GM12865 (cell line): ENCODE measurements at regions not wholly inside any gene's neighbourhood (a gene's known extent, or its start where the extent isn't known, plus 50 kb on each side); places are given as distances from the start of the nearest gene placed in this dataset.

Experiments
- DNase-seq: peaks from one replicate; pipeline ENCODE4 v3.0.0; 2010; ENCODE audit warnings: low read depth
- H3K4me3 ChIP-seq: 2 replicates; pipeline ENCODE4 v1.5.1; 2011; ENCODE audit warnings: mild to moderate bottlenecking, low read depth, low read length, control low read depth
- TF ChIP-seq, protein P1 (sequence below): IDR thresholded peaks from 2 replicates; pipeline ENCODE4 v1.5.1; 2011; ENCODE audit warnings: low read length, control low read depth, low read depth, inconsistent platforms; ENCODE audit not compliant: insufficient read depth; ENCODE audit errors: missing control alignments

DNA sequence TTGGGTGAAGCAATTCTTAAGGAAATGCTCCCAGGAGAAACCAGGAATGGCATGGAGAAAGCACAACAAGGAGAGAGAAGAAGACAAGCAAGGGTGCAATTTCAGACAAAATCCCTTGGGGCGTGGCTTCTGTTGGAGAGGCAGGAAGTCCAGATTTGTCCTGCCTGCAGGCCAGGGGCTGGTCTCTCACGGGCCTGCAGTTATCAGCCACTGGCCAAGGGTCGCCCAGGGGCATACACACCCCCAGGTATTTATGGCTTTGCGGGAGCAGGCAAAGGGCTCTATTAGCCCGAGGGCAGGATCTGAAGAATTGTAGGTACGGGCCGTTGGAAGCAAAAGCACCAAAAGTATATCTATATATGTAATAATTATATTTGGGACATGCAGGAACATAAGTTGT lies 87.7 kb downstream of the IYD start:
- DNase-seq: no peak
- TF ChIP-seq, protein P1, sequence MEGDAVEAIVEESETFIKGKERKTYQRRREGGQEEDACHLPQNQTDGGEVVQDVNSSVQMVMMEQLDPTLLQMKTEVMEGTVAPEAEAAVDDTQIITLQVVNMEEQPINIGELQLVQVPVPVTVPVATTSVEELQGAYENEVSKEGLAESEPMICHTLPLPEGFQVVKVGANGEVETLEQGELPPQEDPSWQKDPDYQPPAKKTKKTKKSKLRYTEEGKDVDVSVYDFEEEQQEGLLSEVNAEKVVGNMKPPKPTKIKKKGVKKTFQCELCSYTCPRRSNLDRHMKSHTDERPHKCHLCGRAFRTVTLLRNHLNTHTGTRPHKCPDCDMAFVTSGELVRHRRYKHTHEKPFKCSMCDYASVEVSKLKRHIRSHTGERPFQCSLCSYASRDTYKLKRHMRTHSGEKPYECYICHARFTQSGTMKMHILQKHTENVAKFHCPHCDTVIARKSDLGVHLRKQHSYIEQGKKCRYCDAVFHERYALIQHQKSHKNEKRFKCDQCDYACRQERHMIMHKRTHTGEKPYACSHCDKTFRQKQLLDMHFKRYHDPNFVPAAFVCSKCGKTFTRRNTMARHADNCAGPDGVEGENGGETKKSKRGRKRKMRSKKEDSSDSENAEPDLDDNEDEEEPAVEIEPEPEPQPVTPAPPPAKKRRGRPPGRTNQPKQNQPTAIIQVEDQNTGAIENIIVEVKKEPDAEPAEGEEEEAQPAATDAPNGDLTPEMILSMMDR: no peak
- no peak overlapping the region for H3K4me3 ChIP-seq

DNA sequence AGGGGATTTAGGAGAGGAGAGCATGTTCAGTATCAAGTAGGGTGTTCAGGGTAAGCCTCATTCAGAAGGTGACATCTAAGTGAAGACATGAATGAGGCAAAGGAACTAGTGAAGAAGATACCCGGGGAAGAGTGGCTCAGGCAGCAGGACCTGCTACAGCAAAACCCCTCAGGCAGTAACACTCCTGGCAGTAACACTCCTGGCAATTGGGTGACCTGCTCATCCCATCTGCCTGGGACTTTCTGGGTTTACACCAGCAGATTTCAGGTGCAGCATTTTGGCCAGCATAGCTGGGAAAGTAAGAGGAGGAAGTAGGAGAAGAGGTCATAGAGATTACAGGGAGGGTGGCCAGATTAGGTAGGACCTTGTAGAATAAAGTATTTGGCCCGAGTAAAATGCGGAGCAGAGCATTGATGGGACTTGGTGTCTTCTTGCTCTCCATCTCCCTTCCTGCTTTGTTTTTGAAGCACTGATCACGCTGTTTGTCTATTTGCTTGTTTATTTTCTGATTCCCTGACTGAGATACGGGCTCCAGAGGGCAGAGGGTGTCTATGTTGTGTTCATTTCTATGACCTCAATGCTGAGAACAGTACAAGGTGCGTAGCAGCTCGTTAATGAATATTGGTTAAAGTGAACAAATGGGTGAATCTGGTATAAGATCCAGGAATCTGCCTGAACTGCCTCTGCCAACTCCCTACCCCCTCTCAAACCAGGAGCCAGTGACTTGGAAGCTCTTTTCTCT lies 88.3 kb downstream of the IYD start:
- DNase-seq: no peak
- H3K4me3 ChIP-seq: no peak overlapping the region
- TF ChIP-seq, protein P1: no peak

DNA sequence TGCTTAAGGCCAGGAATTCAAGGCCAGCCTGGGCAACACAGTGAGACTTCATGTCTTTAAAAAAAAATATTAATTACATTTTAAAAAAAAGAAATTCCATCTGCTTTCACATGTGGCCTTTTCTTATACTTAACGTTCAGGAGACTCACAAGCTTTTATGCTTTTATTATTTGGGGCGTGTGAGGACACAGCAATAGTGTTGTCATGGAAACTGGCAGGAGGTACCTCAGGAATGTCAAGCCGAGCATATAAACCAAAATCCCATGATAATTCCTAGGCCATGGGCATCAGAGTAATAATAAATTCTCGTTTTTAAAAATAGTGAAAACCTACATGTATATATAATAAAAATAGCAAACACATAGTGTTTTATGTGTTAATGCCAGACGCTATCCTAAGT lies 89.8 kb downstream of the IYD start:
- no peak for DNase-seq
- TF ChIP-seq, protein P1: no peak
- no peak overlapping the region for H3K4me3 ChIP-seq

DNA sequence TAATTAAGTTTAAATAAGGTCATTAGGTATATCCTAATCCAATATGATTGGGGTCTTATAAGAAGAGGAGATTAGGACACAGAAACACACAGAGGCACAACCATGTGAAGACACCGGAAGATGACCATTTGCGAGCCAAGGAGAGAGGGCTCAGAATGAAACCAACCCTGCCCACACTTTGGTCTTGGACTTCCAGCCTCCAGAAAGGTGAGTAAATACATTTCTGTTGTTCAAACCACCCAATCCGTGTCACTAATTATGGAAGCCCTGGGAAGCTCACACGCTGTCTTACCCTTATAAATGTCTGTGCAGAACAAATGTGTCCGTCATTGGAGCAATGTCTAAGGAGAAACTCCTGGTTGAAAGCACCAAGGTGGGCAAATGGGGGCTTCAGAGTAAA lies 95.0 kb downstream of the IYD start:
- no peak overlapping the region for H3K4me3 ChIP-seq
- no peak for DNase-seq
- TF ChIP-seq, protein P1: no peak

DNA sequence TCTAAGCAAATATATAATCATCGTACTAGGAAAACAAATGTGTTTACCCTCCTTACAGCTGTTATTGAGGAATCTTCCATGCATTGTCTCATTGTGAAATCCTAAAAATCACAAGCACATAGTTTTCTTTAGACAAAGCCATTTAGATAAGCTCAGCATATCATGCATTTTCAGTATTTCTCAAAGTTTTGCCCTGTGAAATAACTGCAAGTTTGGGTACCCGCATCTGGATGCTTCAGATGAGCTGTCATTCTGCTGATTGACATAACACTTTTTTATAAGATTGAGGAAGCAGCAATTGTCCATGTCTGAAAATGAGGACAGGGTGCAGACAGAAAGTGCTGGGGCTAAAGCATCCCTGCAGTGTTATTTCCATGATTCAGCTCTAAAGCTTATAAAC lies 96.2 kb downstream of the IYD start:
- TF ChIP-seq, protein P1: no peak

DNA sequence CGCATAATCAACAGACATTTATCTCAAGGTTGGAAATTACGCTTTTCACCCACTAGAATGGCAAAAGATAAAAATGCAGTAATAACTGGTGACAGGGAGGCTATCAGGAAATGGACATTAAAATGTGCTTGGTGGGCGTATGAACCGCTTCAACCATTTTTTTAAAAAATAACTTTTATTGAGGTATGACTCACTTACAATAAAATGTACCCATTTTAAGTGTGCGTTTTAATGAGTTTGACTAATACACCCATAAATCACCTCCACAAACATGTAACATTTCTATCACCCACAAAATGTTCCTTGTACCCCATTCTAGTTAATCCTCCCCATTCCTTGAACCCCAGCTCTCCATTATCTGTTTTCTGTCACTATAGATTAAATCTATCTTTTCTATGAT lies 96.8 kb downstream of the IYD start:
- TF ChIP-seq, protein P1: no peak
- DNase-seq: no peak
- H3K4me3 ChIP-seq: no peak overlapping the region

More for the DNA sequence above, 96.2 kb downstream of the IYD start:
- no peak for DNase-seq
- no peak overlapping the region for H3K4me3 ChIP-seq

DNA sequence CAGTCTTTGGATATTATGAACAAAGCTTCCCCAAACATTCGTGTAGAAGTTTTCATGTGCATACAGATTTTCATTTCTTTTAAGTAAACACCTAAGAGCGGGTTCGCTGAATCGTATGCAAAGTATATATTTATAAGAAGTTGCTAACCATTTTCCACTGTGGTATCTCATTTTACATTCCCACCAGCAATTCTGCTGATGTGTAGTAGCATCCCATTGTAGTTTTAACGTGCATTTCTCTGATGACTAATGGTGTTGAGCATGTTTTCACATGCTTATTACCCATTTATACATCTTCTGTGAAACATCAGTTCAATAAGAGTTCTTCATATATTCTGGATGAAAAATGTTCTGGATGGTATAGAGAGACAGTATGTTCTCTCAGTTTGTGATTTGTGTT lies 97.4 kb downstream of the IYD start:
- TF ChIP-seq, protein P1: no peak
- H3K4me3 ChIP-seq: no peak overlapping the region
- DNase-seq: no peak
